GM18519 (cell line): ENCODE measurements at regions not wholly inside any gene's neighbourhood (a gene's known extent, or its start where the extent isn't known, plus 50 kb on each side); places are given as distances from the start of the nearest gene placed in this dataset.

ENCODE experiments used
- ATAC-seq: cut with Tn5 transposase; IDR thresholded peaks from one replicate; pipeline ENCODE4 v1.9.1; 2021; ENCODE audit warnings: mild to moderate bottlenecking, moderate library complexity; ENCODE audit not compliant: unreplicated experiment, low FRiP score

DNA sequence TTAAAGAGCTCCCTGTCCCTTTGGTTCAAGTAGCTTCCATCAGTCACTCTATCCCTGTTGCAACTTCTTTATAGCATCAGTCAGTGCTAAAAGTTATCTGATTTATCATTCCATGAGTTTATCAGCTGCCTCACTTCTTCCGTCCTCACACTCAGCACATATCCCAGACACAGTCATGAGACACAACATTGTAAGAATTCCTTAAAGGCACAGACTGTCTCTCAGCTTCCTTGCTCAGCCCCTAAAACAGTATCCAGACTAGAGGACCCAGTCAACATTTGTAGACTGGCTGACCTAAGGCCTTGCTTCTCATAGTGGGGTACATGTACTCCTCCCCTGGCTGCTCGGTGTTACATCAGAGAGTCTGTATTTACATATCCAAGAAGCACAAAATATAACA, 164.9 kb upstream of the ADGRL2 start:
- ATAC-seq: no peak

DNA sequence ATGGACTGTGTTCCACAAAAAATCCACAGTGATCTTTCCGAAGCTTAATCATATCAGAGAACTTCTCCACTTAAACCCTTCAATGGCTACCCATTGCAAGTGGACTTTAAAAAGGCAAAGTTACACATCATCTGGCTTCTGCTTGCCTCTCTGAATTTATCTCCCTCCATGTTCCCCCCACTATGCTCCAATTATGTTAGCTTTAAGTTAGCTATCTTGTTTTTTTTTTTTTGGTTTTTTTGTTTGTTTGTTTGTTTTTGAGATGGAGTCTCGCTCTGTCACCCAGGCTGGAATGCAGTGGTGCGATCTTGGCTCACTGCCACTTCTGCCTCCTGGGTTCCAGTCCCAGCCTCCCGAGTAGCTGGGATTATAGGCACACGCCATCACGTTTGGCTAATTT, 166.4 kb upstream of the ADGRL2 start:
- no peak for ATAC-seq

DNA sequence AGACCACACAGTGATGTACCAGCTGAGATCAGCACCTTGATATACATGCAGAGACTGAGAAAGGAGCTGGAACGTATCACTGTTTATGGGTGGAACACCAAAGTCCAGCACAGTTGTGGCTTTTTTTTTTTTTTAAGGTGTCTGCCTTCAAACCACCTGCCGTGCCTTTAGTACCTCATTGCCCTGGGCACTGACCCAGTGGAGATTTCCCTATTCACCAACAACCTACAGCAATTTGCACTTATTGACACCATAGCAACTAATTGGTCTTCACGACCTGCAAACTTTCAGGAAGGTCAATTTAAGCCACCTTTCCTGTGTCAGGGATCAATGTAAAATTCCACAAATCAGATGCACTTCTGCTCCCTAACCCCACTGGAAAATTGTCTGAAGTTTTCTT, 181.6 kb upstream of the ADGRL2 start:
- ATAC-seq: no peak

DNA sequence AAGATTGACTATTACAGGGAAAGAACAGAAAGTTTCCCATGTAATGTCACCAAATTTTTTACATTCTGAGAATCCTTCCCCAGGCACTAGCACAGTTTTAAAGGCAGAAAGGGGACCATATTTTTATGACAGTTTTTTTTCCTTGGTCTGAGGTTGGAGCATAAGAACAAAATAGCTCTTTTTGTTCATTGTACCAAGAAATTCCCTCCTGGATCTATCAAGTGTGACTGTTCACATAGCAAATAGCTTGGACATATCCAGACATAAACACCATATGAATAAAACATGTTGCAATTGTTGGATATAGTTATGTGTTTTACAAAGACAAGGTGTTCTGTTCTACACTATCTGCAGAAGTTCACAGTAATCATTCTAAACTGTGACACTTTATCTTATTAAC, 182.4 kb upstream of the ADGRL2 start:
- ATAC-seq: no peak

DNA sequence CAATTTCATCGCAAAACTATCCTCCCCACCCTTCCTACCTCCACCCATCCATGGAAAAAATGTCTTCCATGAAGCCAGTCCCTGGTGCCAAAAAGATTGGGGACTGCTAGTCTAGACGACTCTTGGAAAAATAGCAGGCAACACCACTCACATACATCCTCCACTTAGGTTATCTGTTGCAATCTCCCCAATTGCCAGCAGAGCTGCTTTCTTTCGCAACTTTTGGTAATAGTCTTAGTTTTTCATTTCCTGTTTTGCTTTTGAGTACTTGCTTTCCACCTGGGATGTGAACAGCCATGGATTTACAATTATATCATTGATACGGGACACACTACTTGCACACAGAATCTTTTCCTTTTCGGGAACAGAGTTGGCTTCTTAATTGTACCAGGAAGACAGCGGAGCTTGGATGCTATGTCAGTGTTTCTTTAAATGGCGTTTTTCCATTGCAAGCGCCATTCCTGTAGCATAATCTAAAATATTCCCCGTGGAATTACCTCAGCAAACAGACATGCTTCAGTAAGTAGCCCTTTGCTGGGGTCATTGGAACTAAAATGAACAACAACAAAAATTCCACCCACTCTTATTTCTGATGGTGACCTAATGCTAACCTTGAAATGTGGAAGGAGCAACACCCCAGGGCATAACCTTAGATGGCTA, 183.3 kb upstream of the ADGRL2 start:
- ATAC-seq: no peak

DNA sequence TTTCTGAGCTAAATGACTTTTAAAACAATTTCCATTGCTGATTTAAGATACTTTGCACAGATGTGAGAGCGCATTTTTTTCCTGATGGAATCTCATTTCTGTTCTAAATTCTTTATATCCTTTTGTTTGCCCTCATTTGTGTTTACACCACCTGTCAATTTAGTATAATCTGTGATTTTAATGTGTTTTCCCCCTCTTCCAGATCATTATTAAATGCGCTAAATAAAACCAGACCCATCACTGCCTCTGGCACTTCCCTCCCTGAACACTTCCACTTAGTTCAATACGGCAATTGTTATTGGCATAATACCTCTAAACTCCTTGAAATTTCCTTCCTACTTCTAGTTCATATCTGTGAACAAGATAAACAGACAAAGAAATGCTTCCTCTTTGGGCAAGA, 186.9 kb upstream of the ADGRL2 start:
- no peak for ATAC-seq

DNA sequence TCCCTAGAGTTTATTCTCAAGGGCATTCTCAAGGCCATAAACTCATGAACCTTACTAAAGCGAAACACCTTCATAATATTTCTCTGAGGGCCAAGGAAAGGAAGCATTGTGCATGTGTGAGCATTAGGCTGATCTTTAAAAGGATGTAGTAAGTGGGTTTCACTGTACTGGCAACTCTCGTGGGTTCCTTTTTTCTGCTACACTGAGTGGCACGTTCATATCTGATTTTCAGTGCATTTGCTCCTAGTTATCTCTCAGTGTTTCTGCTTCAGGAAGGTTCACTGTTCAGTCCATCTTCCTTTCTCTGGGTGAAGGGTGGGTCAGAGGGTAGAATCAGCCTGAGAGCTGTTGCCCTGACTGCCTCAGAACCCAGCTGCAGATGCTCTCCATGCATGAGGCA, 192.8 kb upstream of the ADGRL2 start:
- no peak for ATAC-seq

DNA sequence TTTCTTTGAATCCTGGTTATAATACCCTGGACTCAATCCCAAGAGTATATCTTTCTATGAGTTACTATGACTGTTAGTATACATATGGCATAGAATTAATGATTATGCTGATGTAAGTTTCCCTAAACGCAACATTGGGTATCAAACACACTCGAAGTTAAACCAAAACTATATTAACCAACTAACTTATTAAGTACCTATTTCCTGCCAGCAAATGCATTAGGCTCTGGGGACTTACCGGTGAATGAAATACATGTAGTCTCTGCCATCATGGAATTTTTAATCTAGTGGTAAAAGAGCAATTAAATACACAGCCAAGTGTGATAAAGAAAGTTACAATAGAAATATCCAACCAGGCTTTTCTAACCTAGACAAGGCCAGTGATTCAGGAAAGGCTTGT, 193.6 kb upstream of the ADGRL2 start:
- no peak for ATAC-seq

DNA sequence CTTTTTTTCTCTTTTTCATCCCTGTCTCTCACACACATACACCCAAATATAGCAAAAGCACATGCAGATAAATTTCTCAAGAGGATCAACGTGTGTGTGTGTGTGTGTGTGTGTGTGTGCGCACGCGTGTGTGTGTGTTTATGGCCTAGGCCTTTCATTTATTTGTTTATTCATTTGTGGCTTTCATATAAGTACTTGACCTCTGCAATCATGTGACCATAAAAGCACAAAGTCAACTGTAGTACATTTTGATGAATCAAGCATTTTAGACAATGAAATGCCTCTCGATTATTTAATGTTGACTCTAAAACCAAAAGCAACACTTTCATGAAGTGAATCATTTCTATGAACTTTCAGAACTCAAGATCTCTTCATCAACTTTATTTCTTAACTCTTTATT, 194.1 kb upstream of the ADGRL2 start:
- ATAC-seq: no peak

DNA sequence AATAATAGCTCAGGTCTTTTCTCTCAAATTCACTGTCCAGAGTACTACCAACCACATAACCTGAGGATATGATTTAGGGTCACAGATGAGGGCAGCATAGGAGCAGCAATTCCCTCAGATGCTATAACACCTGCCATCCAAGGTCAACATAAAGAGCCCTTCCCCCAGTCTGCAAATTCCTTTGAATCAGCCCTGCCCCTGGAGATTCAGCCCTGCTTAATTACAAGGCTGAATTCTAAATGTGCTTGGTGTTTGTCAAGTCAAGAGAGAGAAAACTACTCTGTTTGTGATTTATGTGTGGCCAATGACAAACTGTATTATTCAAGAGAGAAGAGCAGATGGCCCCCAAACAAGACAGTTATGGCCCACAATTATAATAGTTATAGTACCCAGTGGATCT, 195.7 kb upstream of the ADGRL2 start:
- ATAC-seq: no peak

DNA sequence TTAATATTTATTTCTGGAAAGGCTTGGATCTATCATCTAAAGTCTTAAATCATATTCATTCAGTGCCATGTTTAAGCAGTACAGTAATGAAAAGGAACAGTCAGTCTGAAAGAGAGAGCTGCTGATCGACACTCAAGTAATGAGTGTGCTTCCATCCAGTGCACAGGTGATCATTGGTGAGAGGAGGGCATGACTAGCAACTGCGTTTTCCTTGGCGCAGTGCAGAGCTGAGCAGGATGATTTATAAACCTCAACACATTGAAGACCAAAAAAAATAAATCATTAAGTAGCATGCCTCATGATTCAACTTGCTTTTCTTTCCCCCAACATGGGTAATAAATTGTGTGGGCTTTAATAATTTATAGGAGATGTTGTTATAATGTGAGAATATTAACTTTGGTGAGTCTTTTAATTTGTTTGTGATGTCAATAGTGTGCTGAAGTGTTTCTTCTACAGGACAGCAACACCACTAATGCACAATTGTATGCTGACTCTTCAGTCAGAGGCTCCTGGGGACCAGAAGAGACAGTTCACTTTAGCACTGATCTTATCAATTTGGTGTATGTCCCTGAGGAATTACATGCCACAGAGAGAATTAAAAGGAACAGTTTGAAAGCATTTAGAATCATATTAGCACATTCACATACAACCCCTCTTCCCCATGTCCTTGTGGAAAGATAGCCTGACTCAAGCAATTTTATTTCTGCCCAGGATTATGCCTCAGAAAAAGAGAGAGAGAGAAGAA, 199.7 kb upstream of the ADGRL2 start:
- no peak for ATAC-seq

DNA sequence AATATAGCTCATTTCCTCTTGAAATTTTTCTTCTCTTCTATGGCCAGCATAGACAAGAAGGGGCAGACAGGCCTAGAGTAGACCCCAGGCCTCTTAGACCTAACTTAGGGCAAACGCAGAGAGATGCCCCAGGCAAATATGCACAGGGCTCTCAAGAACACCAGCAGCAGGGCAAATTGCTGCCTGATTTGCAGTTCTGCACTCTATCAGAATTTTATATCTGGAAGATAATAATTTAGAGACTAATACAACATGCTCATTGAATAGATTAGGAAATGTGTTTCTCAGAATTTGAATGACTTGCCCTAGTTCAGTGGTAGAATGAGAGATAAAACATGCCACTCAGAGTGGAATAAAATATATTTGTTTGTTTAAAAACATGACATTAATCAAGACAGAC, 200.4 kb upstream of the ADGRL2 start:
- no peak for ATAC-seq

DNA sequence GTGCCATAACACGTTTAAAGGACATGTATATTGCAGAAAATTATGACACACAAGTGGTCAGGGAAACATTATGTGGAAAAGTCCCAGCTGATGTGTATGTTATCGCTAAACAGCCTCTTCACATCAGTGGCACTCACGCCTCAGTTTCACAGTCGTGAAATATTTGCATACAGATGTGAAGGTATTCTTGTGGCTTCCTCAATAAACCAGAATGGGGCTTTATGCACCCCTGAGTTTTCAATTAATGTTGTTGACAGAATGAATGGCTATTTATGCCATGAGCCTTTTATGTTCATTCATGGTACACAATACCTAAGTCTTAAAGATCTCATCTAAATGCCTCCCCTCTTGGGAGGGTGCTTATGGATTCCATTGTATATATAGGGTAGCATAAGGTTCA, 202.1 kb upstream of the ADGRL2 start:
- no peak for ATAC-seq

DNA sequence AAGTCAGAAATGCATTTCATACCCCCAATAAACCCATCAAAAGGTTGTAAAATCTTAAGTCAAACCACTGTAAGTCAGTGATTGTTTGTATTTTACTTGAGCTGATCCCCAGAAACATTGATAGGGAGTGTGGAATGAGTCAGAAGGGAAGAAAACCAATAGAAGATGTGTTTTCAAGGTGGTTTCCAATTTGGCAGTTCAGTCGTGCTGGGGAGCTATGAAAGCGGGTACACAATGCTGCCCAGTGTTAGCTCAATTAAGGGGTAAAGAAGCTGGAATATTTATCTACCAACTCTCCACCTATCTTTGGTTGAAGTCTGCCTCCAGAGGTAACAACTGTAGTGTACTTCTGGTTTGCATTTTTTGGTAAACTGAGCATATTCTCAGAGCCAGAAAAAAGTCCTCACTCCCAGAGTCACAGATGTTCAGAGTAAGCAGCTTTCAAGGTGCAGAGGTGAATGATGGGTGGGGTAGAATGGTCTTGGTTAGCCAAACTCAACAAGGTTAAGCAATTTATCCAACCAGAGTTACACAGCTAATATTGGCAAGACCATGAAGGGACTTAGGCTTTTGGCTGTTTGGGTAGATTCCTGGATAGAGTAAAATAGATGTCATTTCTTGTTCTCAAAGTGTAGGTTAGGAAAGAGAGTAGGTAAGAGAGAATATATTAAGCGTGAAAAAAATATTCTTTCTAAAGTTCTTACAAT, 202.9 kb upstream of the ADGRL2 start:
- no peak for ATAC-seq

DNA sequence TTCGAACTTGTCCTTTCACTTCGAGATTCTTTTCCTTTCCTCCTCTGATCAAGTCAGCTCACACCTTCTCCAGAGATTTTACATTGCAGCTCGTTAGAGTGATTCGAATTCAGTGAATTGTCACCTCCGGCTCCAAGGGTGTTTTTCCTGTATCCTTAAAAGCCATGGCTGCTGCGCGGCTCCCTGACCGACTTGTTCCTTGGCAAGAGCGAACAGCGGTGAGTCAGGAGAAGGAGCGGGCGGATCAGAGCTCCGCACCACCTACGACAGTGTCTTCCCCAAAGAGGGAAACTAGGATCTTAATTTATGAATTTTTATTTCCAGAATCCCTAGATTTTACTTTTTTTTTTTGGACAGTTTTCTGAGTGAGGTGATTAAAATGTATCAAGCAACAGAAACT, 204.4 kb upstream of the ADGRL2 start:
- ATAC-seq: no peak

DNA sequence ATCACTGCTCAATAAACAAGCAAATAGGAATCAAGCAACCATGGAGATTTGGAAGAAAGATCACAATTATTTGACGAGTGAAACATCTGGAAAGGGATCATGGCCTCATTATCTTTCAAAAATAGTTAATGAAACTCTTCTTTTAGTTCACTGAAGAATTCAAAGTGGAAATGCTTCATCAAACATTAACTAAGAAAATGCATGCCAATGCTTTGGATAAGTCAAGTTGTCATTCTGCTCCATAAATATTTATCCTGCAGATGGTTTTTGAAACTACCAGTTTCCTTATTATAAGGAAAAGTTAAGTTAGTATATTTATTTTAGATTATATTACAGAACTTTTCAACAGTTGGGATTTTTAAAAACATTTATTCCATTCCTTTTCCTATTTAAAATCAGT, 206.5 kb upstream of the ADGRL2 start:
- no peak for ATAC-seq

DNA sequence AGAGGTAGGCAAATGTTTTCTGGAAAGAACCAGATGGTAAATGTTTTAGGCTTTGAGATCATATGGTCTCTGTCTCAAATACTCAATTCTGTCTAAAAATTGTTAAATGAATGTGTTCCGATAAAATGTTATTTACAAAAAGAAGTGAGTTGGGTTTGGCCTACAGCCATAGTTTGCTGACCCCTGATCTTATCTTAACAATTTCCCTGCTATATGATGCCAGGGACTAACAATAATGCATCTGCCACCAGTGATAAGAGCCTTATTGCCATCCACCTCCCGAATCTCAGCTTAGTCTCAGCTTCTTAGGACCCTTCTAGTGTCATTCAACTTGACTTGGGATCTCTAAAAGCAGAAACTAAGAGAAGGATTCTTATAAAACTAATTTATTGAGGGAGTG, 208.5 kb upstream of the ADGRL2 start:
- no peak for ATAC-seq

DNA sequence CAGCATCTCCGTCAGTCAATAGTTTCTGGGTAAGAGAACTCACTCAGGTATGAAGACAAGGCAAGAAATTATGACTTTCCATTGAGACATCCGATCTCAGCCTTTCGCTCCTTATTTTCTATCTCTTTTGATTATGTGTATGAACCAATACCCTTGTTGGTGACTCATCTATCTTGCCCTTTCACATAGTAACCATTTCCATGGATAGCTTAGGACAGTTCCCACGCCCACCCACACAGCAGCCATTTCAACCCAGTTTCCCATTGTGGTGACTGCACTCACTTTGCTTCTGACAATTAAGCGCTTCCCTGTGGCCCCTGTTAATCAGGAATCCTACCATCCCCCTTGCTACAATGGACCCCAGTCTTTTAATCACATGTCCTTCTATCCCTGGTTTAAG, 210.6 kb upstream of the ADGRL2 start:
- ATAC-seq: no peak

DNA sequence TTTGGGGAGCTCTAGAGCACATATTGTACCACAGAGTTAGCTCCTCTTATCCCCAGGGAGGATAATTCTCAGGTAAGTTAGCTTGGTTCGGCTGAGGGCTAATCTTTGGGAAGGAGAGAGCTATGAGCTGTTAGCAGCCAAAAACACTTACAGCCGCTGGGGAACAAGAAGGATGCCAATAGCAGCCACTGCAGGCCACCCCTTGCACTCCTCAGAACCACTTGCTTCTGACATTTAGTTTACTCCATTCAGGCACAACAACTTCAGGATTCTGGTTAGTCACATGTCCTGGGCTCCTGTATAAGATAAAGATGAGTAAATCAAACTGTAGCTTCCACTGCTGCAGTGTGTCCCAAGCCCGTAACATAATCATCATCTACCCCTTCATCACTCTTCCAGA, 212.6 kb upstream of the ADGRL2 start:
- ATAC-seq: no peak

DNA sequence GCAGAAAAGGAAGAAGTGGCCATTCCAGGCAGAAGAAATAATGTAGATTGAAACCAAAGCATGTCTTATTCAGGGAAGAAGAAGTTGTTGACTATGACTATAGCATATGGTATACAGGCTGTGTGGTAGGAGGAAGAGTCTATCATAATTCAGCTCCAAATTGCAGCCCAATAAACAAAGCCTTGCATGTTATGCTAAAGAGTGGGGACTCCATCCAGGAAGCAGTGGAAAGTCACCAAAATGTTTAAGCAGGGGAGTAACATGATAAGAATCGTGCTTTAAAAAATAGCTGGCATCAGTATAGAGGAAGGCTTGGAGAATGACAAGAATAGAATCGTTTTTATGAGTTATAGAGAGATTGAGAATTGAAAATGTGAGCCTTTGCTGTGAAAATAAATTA, 213.3 kb upstream of the ADGRL2 start:
- ATAC-seq: no peak

DNA sequence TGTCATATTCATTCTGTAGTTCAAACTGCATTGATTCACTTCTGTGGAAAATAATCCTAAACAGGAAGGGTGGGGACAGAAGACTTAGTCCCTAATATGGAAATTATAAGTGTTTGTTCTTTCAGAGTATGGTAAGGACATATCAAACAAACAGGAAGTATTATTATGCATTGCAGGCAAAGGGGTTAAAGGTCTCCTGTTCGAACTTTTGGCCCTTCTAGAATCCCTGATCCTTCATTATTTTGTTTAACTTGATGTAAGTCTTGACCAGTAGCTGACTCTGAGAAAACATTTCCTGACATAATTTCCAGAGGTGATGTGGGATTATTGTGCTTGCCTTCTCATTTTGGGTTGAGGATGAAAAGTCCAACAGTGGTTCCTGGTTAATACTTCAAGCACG, 215.4 kb upstream of the ADGRL2 start:
- ATAC-seq: no peak

DNA sequence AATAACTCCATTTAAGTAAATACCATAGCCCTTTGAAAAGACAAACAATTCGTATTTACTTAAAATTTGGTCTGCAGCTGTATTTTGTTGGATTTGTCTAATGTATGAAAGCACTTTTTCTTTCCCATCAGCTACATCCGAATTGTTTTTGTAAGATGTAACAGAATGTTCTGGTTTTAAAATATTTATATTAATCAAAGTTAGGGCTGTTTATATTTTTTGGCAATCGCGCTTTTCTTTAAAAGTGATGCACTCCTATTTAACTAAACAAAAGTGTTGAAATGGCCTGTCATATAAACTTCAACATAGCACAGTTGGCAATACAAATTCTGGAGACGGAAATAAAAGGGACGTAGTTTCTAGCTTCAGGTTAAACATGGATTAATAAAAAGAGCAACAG, 216.3 kb upstream of the ADGRL2 start:
- ATAC-seq: no peak
